BE2C (cell line): ENCODE measurements at regions not wholly inside any gene's neighbourhood (a gene's known extent, or its start where the extent isn't known, plus 50 kb on each side); places are given as distances from the start of the nearest gene placed in this dataset.

Experiments
- DNase-seq: peaks from one replicate; pipeline ENCODE4 v3.0.0-alpha.2; 2020
- H3K27me3 ChIP-seq: fragments of 250-450 bp; sonication (Bioruptor Pico); 2 replicates; pipeline ENCODE4 v1.5.1; 2020; ENCODE audit warnings: mild to moderate bottlenecking
- H3K36me3 ChIP-seq: fragments of 250-450 bp; sonication (Bioruptor Pico); 2 replicates; pipeline ENCODE4 v1.5.1; 2020; ENCODE audit warnings: mild to moderate bottlenecking
- H3K4me1 ChIP-seq: fragments of 250-450 bp; sonication (Bioruptor Pico); 2 replicates; pipeline ENCODE4 v1.5.1; 2020
- H3K4me3 ChIP-seq: 2 replicates; pipeline ENCODE4 v1.5.1; 2011; ENCODE audit warnings: low read depth, low read length
- H3K9me3 ChIP-seq: fragments of 250-450 bp; sonication (Bioruptor Pico); 2 replicates; pipeline ENCODE4 v1.5.1; 2020
- CTCF ChIP-seq: IDR thresholded peaks from 2 replicates; pipeline ENCODE4 v1.5.1; 2012; ENCODE audit warnings: mild to moderate bottlenecking, low read depth, low read length

DNA sequence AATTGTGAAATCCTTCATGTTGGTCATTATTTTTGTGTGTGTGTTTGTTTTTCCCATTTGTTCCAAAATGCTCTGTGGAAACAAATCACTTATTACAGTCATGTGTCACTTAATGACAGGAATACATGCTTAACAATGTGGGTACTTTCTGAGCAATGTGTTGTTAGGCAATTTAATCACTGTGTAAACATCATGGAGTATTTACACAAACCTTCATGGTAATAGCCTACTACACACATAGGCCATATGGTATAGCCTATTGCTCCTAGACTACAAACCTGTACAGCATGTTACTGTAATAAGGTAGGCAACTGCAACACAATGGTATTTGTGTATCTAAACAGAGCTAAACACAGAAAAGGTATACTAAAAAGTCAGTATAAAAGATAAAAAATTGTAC lies 388.9 kb upstream of the PPP1R2C start:
- no peaks in the 10 kb centered on the region for H3K36me3 ChIP-seq
- H3K27me3 ChIP-seq, result no peaks in the 10 kb centered on the region
- H3K4me3 ChIP-seq, result no peak overlapping the region
- TF ChIP-seq CTCF, result no peak
- no peak for DNase-seq
- no peaks in the 10 kb centered on the region for H3K9me3 ChIP-seq
- H3K4me1 ChIP-seq, result no peaks in the 10 kb centered on the region

GRCh38 chrX:43175434-43175833 lies 397.5 kb upstream of the PPP1R2C start:
- no peaks in the 10 kb centered on the region for H3K9me3 ChIP-seq
- TF ChIP-seq CTCF, result no peak
- no peak for DNase-seq

GRCh38 chrX:43176686-43177085 lies 398.7 kb upstream of the PPP1R2C start:
- Histone ChIP-seq H3K36me3 (no peaks in the 10 kb centered on the region), H3K4me1 (no peaks in the 10 kb centered on the region), H3K9me3 (no peaks in the 10 kb centered on the region), H3K4me3 (no peak overlapping the region), H3K27me3 (no peaks in the 10 kb centered on the region)
- DNase-seq, result no peak
- TF ChIP-seq CTCF, result no peak

More at GRCh38 chrX:43175434-43175833, 397.5 kb upstream of the PPP1R2C start:
- Histone ChIP-seq H3K27me3 (no peaks in the 10 kb centered on the region), H3K4me1 (no peaks in the 10 kb centered on the region), H3K4me3 (no peak overlapping the region), H3K36me3 (no peaks in the 10 kb centered on the region)

DNA sequence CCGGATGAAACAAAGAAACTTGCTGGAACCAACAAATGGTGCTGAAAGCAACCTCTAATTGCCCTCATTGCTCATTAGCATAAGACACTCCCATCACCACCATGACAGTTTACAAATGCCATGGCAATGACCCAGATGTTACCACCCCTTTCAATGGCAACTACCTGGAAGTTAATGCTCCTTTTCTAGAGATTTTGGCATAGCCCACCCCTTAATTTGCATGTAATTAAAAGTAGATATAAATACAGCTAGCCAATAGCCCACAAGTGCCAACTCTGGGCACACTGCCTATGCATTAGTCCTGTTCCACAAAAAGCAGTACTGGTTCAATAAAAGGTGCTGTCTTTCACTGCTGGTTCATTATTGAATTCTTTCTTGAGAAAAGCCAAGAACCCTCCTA lies 410.3 kb upstream of the PPP1R2C start:
- Histone ChIP-seq H3K36me3 (no peaks in the 10 kb centered on the region), H3K4me3 (no peak overlapping the region), H3K4me1 (no peaks in the 10 kb centered on the region), H3K27me3 (no peaks in the 10 kb centered on the region), H3K9me3 (no peaks in the 10 kb centered on the region)
- no peak for TF ChIP-seq CTCF
- DNase-seq, result no peak

GRCh38 chrX:43211570-43211969 lies 433.6 kb upstream of the PPP1R2C start:
- Histone ChIP-seq H3K27me3 (no peaks in the 10 kb centered on the region), H3K36me3 (no peaks in the 10 kb centered on the region), H3K4me3 (no peak overlapping the region), H3K9me3 (no peaks in the 10 kb centered on the region), H3K4me1 (no peaks in the 10 kb centered on the region)
- no peak for TF ChIP-seq CTCF
- no peak for DNase-seq

GRCh38 chrX:43218198-43218597 lies 437.9 kb upstream of the MAOA start:
- no peaks in the 10 kb centered on the region for H3K9me3 ChIP-seq
- no peaks in the 10 kb centered on the region for H3K27me3 ChIP-seq
- no peak for DNase-seq
- TF ChIP-seq CTCF, result no peak
- H3K4me3 ChIP-seq, result no peak overlapping the region
- H3K36me3 ChIP-seq, result no peaks in the 10 kb centered on the region
- no peaks in the 10 kb centered on the region for H3K4me1 ChIP-seq
